BLaER1 treated with 17β-estradiol and CSF1 and Interleukin-3, amounts not matched to agents 10 nM and 100 nM (cell line): ENCODE measurements at regions not wholly inside any gene's neighbourhood (a gene's known extent, or its start where the extent isn't known, plus 50 kb on each side); places are given as distances from the start of the nearest gene placed in this dataset.

Source experiments
- H3K27ac ChIP-seq, 11 experiments: shearing (Covaris generic); formaldehyde crosslinking; 2 replicates each; pipeline ENCODE4 v1.8.1; 2022
- H3K27me3 ChIP-seq, 11 experiments: shearing (Covaris generic); formaldehyde crosslinking; 2 replicates each; pipeline ENCODE4 v1.8.1; 2022
- H3K36me3 ChIP-seq, 11 experiments: shearing (Covaris generic); formaldehyde crosslinking; 2 replicates each; pipeline ENCODE4 v1.8.1; 2022
- H3K4me1 ChIP-seq, 10 experiments: shearing (Covaris generic); formaldehyde crosslinking; 2 replicates each; pipeline ENCODE4 v1.8.1; 2022
- H3K4me2 ChIP-seq, 11 experiments: shearing (Covaris generic); formaldehyde crosslinking; 2 replicates each; pipeline ENCODE4 v1.8.1; 2022
- H3K4me3 ChIP-seq, 10 experiments: shearing (Covaris generic); formaldehyde crosslinking; 2 replicates each; pipeline ENCODE4 v1.8.1; 2022
- H3K9ac ChIP-seq, 11 experiments: shearing (Covaris generic); formaldehyde crosslinking; 2 replicates each; pipeline ENCODE4 v1.8.1; 2022
- H3K9me3 ChIP-seq, 11 experiments: shearing (Covaris generic); formaldehyde crosslinking; replicated peaks in 1 of 11; 2 replicates each; pipeline ENCODE4 v1.8.1; 2022
- H4K20me1 ChIP-seq, 11 experiments: shearing (Covaris generic); formaldehyde crosslinking; 2 replicates each; pipeline ENCODE4 v1.8.1; 2022
- Cebpa-rat ChIP-seq, 11 experiments: shearing (Covaris generic); IDR thresholded peaks; 2 replicates each; pipeline ENCODE4 v1.8.1; 2022

DNA sequence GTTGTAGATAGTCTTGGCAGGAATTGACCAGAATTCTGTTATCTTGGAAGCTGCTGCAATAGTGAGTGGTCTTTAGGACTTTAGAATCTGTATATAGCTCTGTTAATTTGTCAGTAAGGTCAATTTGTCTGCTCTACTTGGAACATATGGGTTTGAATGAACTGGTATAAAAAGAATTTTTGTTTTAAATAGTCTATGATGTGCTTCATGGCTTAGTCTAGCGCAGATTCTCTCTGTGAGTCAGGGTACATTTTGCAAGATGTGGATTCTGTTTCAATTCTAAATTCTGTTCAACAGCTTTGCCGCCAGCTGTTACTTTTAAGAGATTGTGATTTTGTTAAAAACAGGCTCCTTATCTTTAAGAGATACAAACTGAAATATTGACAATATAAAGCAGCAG is 135.9 kb upstream of the AGBL1 start:
- TF ChIP-seq Cebpa-rat (IDR thresholded peaks at IDR 0.05): no peak
- Histone ChIP-seq H3K4me3 (no peak overlapping the region), H3K9me3 (peaks cover 0 to 28% (median 9%) of the 10 kb centered on the region in 11 experiments; a peak in 8 of 22 replicates), H3K36me3 (no peaks in the 10 kb centered on the region), H3K9ac (no peak overlapping the region), H3K4me1 (peaks cover 4 to 29% (median 19%) of the 10 kb centered on the region in 10 experiments; a peak in 18 of 20 replicates), H3K27me3 (no peaks in the 10 kb centered on the region), H3K27ac (no peak overlapping the region), H4K20me1 (no peaks in the 10 kb centered on the region), H3K4me2 (no peak overlapping the region)

DNA sequence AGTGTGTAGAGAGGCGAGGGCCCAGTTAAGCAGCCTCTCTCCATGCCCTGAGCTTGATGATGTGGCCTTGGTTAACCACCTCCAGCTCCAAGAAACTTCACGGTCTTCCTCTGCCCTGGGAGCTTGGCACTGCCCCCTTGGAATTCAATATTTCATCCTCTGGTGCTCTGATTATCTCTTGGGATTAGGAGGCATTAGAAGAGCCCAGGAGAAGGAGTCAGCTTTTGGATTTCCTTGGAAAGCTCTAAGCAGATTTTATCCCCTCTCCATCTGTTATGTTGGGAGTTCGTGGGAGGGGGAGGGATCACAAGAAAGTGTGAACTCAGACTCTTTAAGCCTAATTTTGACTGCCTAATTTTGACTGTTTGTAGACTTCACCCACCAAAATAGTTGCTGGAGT is 132.7 kb upstream of the AGBL1 start:
- H3K4me2 ChIP-seq: peak overlapping the region in 6 of 11 experiments; percentile 3 to 94 (median 79); a peak in 11 of 22 replicates
- H3K9ac ChIP-seq: no peak overlapping the region
- H3K9me3 ChIP-seq: peaks cover 0 to 36% (median 12%) of the 10 kb centered on the region in 11 experiments; a peak in 8 of 22 replicates
- H3K4me3 ChIP-seq: no peak overlapping the region
- H3K27ac ChIP-seq: no peak overlapping the region
- no peaks in the 10 kb centered on the region for H4K20me1 ChIP-seq
- peaks cover 0 to 57% (median 50%) of the 10 kb centered on the region in 10 experiments; a peak in 17 of 20 replicates for H3K4me1 ChIP-seq
- H3K36me3 ChIP-seq: no peaks in the 10 kb centered on the region
- no peak for TF ChIP-seq Cebpa-rat (IDR thresholded peaks at IDR 0.05)
- H3K27me3 ChIP-seq: no peaks in the 10 kb centered on the region

DNA sequence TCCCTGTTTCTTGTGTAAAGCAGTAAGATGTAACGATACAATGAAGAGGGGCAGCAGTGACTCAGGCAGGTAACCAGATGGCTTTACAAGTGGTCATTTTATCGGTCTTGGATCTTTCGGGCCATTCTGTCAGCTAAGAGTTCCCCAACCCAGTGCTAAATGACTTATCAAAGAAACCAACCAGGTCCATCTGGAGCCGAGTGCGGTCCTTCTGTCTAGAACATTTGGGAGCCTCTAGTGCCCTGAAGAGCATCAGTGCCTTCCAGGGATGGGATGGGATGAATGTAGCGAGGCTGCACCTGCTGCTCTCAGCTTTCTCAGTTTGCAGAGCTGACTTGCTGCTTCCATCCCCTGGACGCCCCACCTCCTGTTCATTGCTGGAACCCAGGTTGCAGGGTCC is 131.7 kb upstream of the AGBL1 start:
- no peaks in the 10 kb centered on the region for H4K20me1 ChIP-seq
- H3K4me2 ChIP-seq: peak overlapping the region in 6 of 11 experiments; percentile 74 to 94 (median 79); a peak in 11 of 22 replicates
- H3K9ac ChIP-seq: no peak overlapping the region
- H3K36me3 ChIP-seq: no peaks in the 10 kb centered on the region
- H3K4me3 ChIP-seq: no peak overlapping the region
- H3K4me1 ChIP-seq: peaks cover 0 to 66% (median 59%) of the 10 kb centered on the region in 10 experiments; a peak in 17 of 20 replicates
- no peaks in the 10 kb centered on the region for H3K27me3 ChIP-seq
- TF ChIP-seq Cebpa-rat (IDR thresholded peaks at IDR 0.05): no peak
- H3K27ac ChIP-seq: no peak overlapping the region
- H3K9me3 ChIP-seq: peaks cover 0 to 45% (median 14%) of the 10 kb centered on the region in 11 experiments; a peak in 9 of 22 replicates

GRCh38 chr15:85950101-85950500 is 129.6 kb upstream of the AGBL1 start:
- Histone ChIP-seq H3K27ac (peak overlapping the region in 1 of 11 experiments; percentile 45; a peak in 2 of 22 replicates), H3K27me3 (no peaks in the 10 kb centered on the region), H3K4me1 (peaks cover 0 to 70% (median 60%) of the 10 kb centered on the region in 10 experiments; a peak in 17 of 20 replicates), H3K4me3 (peak overlapping the region in 2 of 10 experiments; percentile 18 to 27; a peak in 2 of 20 replicates), H3K36me3 (no peaks in the 10 kb centered on the region), H4K20me1 (no peaks in the 10 kb centered on the region), H3K9ac (peak overlapping the region in 1 of 11 experiments; percentile 47; a peak in 2 of 22 replicates), H3K4me2 (peak overlapping the region in 9 of 11 experiments; percentile 44 to 94 (median 75); a peak in 18 of 22 replicates), H3K9me3 (peaks cover 3 to 65% (median 33%) of the 10 kb centered on the region in 11 experiments; a peak in 20 of 22 replicates)
- no peak for TF ChIP-seq Cebpa-rat (IDR thresholded peaks at IDR 0.05)

DNA sequence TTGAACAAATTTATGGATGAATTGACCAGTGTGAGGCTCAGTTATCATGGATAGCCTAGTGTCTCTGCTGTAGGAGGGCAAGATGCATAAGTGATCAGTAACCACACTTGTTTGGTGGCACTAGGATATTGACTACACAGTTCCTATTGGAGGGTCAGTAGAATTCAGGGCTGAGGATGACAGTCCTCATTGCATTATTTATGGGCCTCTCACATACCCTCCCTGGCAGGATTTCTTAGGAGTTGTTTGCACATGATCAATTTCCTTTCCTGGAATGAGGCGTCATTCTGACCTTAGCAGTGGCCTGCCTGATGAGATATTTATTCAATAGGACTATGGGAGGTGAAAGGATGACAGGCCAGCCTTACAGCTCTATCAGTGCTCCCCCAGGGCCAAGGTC is 125.1 kb upstream of the AGBL1 start:
- TF ChIP-seq Cebpa-rat (IDR thresholded peaks at IDR 0.05): no peak
- H3K9ac ChIP-seq: no peak overlapping the region
- no peak overlapping the region for H3K27ac ChIP-seq
- peaks cover 12 to 78% (median 50%) of the 10 kb centered on the region in 11 experiments; a peak in 21 of 22 replicates for H3K9me3 ChIP-seq
- H4K20me1 ChIP-seq: no peaks in the 10 kb centered on the region
- no peaks in the 10 kb centered on the region for H3K36me3 ChIP-seq
- no peaks in the 10 kb centered on the region for H3K27me3 ChIP-seq
- no peak overlapping the region for H3K4me3 ChIP-seq
- H3K4me1 ChIP-seq: peaks cover 5 to 51% (median 39%) of the 10 kb centered on the region in 10 experiments; a peak in 18 of 20 replicates
- no peak overlapping the region for H3K4me2 ChIP-seq

DNA sequence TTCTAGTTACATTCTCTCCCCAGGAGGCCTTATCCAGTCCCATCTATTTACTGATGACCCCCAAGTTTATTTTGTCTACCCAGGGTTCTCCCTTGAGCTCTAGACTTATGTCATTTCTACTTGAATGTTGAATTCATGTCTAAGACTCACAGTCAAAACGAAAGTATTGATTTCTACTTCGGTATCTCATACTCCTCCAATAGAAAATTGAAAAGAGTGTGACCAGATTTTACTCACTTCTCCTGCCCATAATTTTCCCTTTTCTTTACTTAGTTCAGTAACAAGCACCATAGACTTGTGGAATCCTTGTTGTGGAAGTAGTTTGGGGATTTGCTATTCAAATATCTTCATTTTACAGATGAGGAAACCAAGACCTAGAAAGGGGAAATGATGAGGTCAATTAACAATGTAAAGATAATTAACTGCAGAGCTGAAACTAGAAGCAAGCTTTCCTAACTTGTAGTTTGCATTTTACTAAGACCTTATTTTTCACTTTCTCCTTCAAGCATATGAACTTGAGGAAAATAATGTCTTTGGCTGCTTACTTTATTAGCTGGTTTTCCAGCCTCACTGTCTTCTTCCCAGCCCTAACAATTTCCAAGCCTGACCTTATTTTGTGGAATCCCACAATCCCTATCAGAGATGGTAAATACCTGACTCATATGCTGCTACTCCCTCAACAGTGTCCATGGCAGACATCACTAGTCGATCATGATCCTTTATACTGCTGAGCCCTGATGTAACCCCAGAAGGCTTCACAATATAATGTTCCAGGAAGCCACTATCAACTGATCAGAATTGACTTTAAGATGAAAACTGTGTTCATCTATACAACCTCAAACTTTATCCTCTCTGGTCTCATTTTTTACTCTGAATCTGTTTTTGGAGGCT is 123.9 kb upstream of the AGBL1 start:
- peaks cover 12 to 87% (median 50%) of the 10 kb centered on the region in 11 experiments; a peak in 21 of 22 replicates for H3K9me3 ChIP-seq
- H3K4me2 ChIP-seq: no peak overlapping the region; a peak in 1 of 22 replicates
- no peak for TF ChIP-seq Cebpa-rat (IDR thresholded peaks at IDR 0.05)

GRCh38 chr15:85956532-85957275 is 123.0 kb upstream of the AGBL1 start:
- TF ChIP-seq Cebpa-rat (IDR thresholded peaks at IDR 0.05): no peak
- peak overlapping the region in 4 of 11 experiments; percentile 4 to 44 (median 14); a peak in 7 of 22 replicates for H3K4me2 ChIP-seq
- no peak overlapping the region for H3K27ac ChIP-seq

More for the DNA sequence above, 123.9 kb upstream of the AGBL1 start:
- Histone ChIP-seq H3K36me3 (no peaks in the 10 kb centered on the region), H4K20me1 (no peaks in the 10 kb centered on the region), H3K27me3 (no peaks in the 10 kb centered on the region), H3K27ac (no peak overlapping the region), H3K4me1 (peaks cover 0 to 39% (median 27%) of the 10 kb centered on the region in 10 experiments; a peak in 15 of 20 replicates), H3K9ac (no peak overlapping the region), H3K4me3 (no peak overlapping the region)

DNA sequence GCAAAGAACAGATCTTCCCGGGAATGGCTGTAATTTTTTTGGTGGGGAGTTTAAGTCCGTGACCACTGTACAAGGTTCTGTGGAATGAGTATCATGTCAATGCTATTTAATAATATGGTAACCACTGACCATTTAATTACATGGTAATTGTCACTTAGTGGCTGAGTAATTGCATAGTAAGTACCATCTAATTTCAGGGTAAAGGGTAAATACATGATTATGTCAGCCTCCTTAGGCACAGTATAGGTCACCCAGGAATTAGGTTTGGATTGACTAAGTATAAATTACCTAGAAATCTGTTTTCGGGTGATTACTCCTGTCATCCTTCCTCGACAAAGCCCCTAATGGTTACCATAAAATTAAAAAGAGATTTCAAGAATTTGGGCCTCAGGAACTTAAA is 120.1 kb upstream of the AGBL1 start:
- Histone ChIP-seq H3K27me3 (no peaks in the 10 kb centered on the region), H3K27ac (no peak overlapping the region), H3K4me1 (peaks cover 0 to 22% (median 9%) of the 10 kb centered on the region in 10 experiments; a peak in 8 of 20 replicates), H3K9ac (no peak overlapping the region), H3K9me3 (peaks cover 12 to 58% (median 34%) of the 10 kb centered on the region in 11 experiments; a peak in 21 of 22 replicates), H3K4me3 (no peak overlapping the region), H4K20me1 (no peaks in the 10 kb centered on the region), H3K4me2 (no peak overlapping the region), H3K36me3 (no peaks in the 10 kb centered on the region)
- TF ChIP-seq Cebpa-rat (IDR thresholded peaks at IDR 0.05): no peak

More at GRCh38 chr15:85956532-85957275, 123.0 kb upstream of the AGBL1 start:
- H4K20me1 ChIP-seq: no peaks in the 10 kb centered on the region
- H3K27me3 ChIP-seq: no peaks in the 10 kb centered on the region
- peaks cover 12 to 86% (median 50%) of the 10 kb centered on the region in 11 experiments; a peak in 21 of 22 replicates for H3K9me3 ChIP-seq
- H3K9ac ChIP-seq: no peak overlapping the region
- H3K4me1 ChIP-seq: peaks cover 0 to 30% (median 18%) of the 10 kb centered on the region in 10 experiments; a peak in 12 of 20 replicates
- no peak overlapping the region for H3K4me3 ChIP-seq
- H3K36me3 ChIP-seq: no peaks in the 10 kb centered on the region
